ENCODE measurements at regions not wholly inside any gene's neighbourhood (a gene's known extent, or its start where the extent isn't known, plus 50 kb on each side); places are given as distances from the start of the nearest gene placed in this dataset.
A peak's percentile ranks its signal among the peaks of the same experiment; 100 is the strongest.

GRCh38 chr2:64937687-64938491 lies 51.3 kb upstream of the SLC1A4 start:
- no peaks in the 10 kb centered on the region for H3K9me3 ChIP-seq
- peaks cover 0 to 14% (median 3%) of the 10 kb centered on the region in 4 donors for H3K4me1 ChIP-seq
- WGBS (ENCODE audit: insufficient coverage, low coverage, low lambda C conversion rate, missing lambda C conversion rate) = 24% methylated on average over 10 of the region's 13 CpGs
- peak overlapping the region; percentile 59 to 91 (median 82) for H3K27ac ChIP-seq
- H3K27me3 ChIP-seq = no peaks in the 10 kb centered on the region
- no peak for TF ChIP-seq CTCF (IDR thresholded peaks at IDR 0.05)
- TF ChIP-seq POLR2A (IDR thresholded peaks at IDR 0.05) = no peak
- intact Hi-C loops (cut with DNase I) = no loop called here
- H3K36me3 ChIP-seq = no peaks in the 10 kb centered on the region
- ATAC-seq (peak; percentile 98 to 99 (median 98)), DNase-seq (peak; percentile 88 to 93 (median 91))
- peak overlapping the region; percentile 20 to 57 (median 56) for H3K4me3 ChIP-seq

GRCh38 chr2:64938607-64939285 lies 50.5 kb upstream of the SLC1A4 start:
- H3K4me3 ChIP-seq = peak overlapping the region in 1 of 3 donors; percentile 56

GRCh38 chr2:64939332-64939917 lies 49.8 kb upstream of the SLC1A4 start:
- no peak for ATAC-seq
- no peak overlapping the region for H3K27ac ChIP-seq
- H3K4me1 ChIP-seq = peaks cover 0 to 20% (median 5%) of the 10 kb centered on the region in 4 donors

More at GRCh38 chr2:64938607-64939285, 50.5 kb upstream of the SLC1A4 start:
- H3K36me3 ChIP-seq = no peaks in the 10 kb centered on the region
- peaks cover 0 to 14% (median 3%) of the 10 kb centered on the region in 4 donors for H3K4me1 ChIP-seq
- intact Hi-C loops (cut with DNase I) = no loop called here
- H3K27ac ChIP-seq = peak overlapping the region in 2 of 3 donors; percentile 82 to 91
- TF ChIP-seq POLR2A (IDR thresholded peaks at IDR 0.05) (no peak), CTCF (IDR thresholded peaks at IDR 0.05) (no peak)
- no peaks in the 10 kb centered on the region for H3K9me3 ChIP-seq
- no peak for DNase-seq
- no peaks in the 10 kb centered on the region for H3K27me3 ChIP-seq
- WGBS (ENCODE audit: insufficient coverage, low coverage, low lambda C conversion rate, missing lambda C conversion rate) = 72% methylated on average over 5 of the region's 7 CpGs
- ATAC-seq = no peak

More at GRCh38 chr2:64939332-64939917, 49.8 kb upstream of the SLC1A4 start:
- Histone ChIP-seq H3K9me3 (no peaks in the 10 kb centered on the region), H3K4me3 (no peak overlapping the region), H3K27me3 (no peaks in the 10 kb centered on the region), H3K36me3 (no peaks in the 10 kb centered on the region)
- TF ChIP-seq CTCF (IDR thresholded peaks at IDR 0.05) (no peak), POLR2A (IDR thresholded peaks at IDR 0.05) (no peak)
- 51% methylated on average over 10 of the region's 12 CpGs for WGBS (ENCODE audit: insufficient coverage, low coverage, low lambda C conversion rate, missing lambda C conversion rate)
- DNase-seq = no peak
- intact Hi-C loops (cut with DNase I) = no loop called here

Small RNAs in the stretch of these regions (small RNA-seq; reads per million reads assigned to genes)
- 0 reads per million in 2 experiments for gene RF00019
- 0 reads per million in 2 experiments for gene RN7SL211P
- 0 reads per million in 2 experiments for gene RN7SL341P

All from right lobe of liver (tissue), 6 donors.